Spleen (tissue), 11 donors: ENCODE measurements at regions not wholly inside any gene's neighbourhood (a gene's known extent, or its start where the extent isn't known, plus 50 kb on each side); places are given as distances from the start of the nearest gene placed in this dataset.
"Not testable (repeated sequence)": the region's sequence is repeated elsewhere in the genome, so short reads cannot be mapped to it uniquely, and the experiment has no call there.

ENCODE experiments used
- DNase-seq: peaks from one replicate; pipeline ENCODE4 v3.0.0-alpha.2; 2020
- H3K27ac ChIP-seq, 8 donors: fragments of 200-600 bp; sonication (generic) in 7 of 8; 1 replicate in 4 of 8; 2 replicates in 4 of 8; pipeline versions ENCODE4 v1.5.0 to v1.8.0; 2016 to 2021; ENCODE audit warnings: inconsistent platforms in 4 of 8, mild to moderate bottlenecking in 4 of 8, moderate library complexity in 1 of 8
- H3K27me3 ChIP-seq, 7 donors: fragments of 200-600 bp; sonication (generic) in 6 of 7; replicated peaks in 1 of 7; 1 replicate in 4 of 7; 2 replicates in 3 of 7; pipeline versions ENCODE4 v1.5.0 to v1.8.0; 2016 to 2021; ENCODE audit warnings: inconsistent platforms in 3 of 7, mild to moderate bottlenecking in 1 of 7
- H3K36me3 ChIP-seq, 6 donors: fragments of 200-600 bp; sonication (generic) in 5 of 6; 1 replicate in 4 of 6; 2 replicates in 2 of 6; pipeline versions ENCODE4 v1.5.0 to v1.8.0; 2016 to 2021; ENCODE audit warnings: inconsistent platforms in 2 of 6
- H3K4me1 ChIP-seq, 6 donors: fragments of 200-600 bp; sonication (generic) in 5 of 6; 1 replicate in 3 of 6; 2 replicates in 3 of 6; pipeline versions ENCODE4 v1.5.0 to v1.8.0; 2016 to 2021; ENCODE audit warnings: inconsistent platforms in 3 of 6
- H3K4me3 ChIP-seq, 8 donors: fragments of 200-600 bp; sonication (generic) in 7 of 8; 1 replicate in 4 of 8; 2 replicates in 4 of 8; pipeline versions ENCODE4 v1.5.0 to v1.8.0; 2016 to 2021; ENCODE audit warnings: inconsistent platforms in 4 of 8, mild to moderate bottlenecking in 4 of 8, moderate library complexity in 2 of 8
- H3K9me3 ChIP-seq, 8 donors: fragments of 200-600 bp; sonication (generic) in 7 of 8; 1 replicate in 4 of 8; 2 replicates in 4 of 8; pipeline versions ENCODE4 v1.5.0 to v1.8.0; 2016 to 2021; ENCODE audit warnings: inconsistent platforms in 4 of 8
- POLR2A ChIP-seq, 3 donors: fragments of 450-650 bp; IDR thresholded peaks; one replicate each; pipeline ENCODE4 v1.5.1; 2017; ENCODE audit warnings: antibody characterized with exemption in 3 of 3, mild to moderate bottlenecking in 1 of 3
- POLR2AphosphoS5 ChIP-seq, 3 donors: sonication (generic); formaldehyde crosslinking; IDR thresholded peaks; one replicate each; pipeline ENCODE4 v1.5.1; 2017; ENCODE audit warnings: antibody characterized with exemption in 3 of 3
- WGBS, 5 donors: extraction: QIAGEN DNeasy Blood & Tissue Kit in 3 of 5; methylation state at CpG; one replicate each; pipeline versions ENCODE4 v1.1.5 to v1.1.7; 2013 to 2018; 5-methylcytosine and 5-hydroxymethylcytosine counted together
- intact Hi-C: fragments of 100-400 bp; cut with DNase I; formaldehyde crosslinking; loops from one replicate; pipeline ENCODE4 v1.15.0; 2023; ENCODE audit warnings: low total_unique reads
- TF ChIP-seq, protein P1 (sequence below), 11 experiments: fragments of 200-600 bp in 7 of 11; fragments of 450-650 bp in 4 of 11; sonication (generic) in 4 of 11; IDR thresholded peaks in 8 of 11; conservative IDR thresholded peaks in 3 of 11; 1 replicate in 7 of 11; 2 replicates in 4 of 11; pipeline versions ENCODE4 v1.4.0 to v1.8.0; 2016 to 2021; ENCODE audit warnings: antibody characterized with exemption in 11 of 11, inconsistent platforms in 4 of 11, mild to moderate bottlenecking in 1 of 11
- donor health status: healthy with polysubstance abuse.
- donor health status: DM: no; HTN: no; CAD: no; lungs with moderate emphysema.
- donor health status: DM: no; HTN: no; CAD: no.
- donor health status: Bipolar disorder and iron deficiency.
- donor health status: healthy.
- donor health status: DM: no; HTN: no; CAD: no.
- donor health status: DM: yes; HTN: yes; CAD: no.

DNA sequence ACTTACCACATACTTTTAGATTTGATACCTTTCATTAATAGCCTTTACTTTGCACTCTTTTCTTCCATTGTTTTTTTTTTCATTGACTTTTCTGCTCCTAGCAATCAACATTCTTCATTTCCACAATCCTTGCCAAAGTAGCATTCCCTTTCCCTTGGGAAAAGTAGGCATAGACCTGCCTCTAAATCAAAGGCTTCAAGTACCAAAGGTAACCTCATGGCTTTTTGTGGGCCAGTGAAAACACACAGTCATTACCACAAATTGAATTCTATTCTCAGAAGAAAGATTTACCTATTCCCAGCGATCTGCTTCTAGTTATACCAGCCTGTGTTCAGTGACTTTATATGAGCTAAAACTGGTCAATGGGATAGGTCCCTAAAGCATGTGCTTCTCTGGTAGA, 109.2 kb downstream of the SOCS6 start:
- DNase-seq, result no peak
- WGBS, 5 donors, result 74 to 92% (median 79%) methylated on average over 1 of the region's 1 CpG
- Histone ChIP-seq H3K4me3 (no peak overlapping the region), H3K27ac (no peak overlapping the region), H3K9me3 (no peaks in the 10 kb centered on the region), H3K36me3 (no peaks in the 10 kb centered on the region), H3K4me1 (no peaks in the 10 kb centered on the region), H3K27me3 (no peaks in the 10 kb centered on the region)
- TF ChIP-seq POLR2A (IDR thresholded peaks at IDR 0.05) (no peak), POLR2AphosphoS5 (IDR thresholded peaks at IDR 0.05) (no peak)
- TF ChIP-seq, protein P1, sequence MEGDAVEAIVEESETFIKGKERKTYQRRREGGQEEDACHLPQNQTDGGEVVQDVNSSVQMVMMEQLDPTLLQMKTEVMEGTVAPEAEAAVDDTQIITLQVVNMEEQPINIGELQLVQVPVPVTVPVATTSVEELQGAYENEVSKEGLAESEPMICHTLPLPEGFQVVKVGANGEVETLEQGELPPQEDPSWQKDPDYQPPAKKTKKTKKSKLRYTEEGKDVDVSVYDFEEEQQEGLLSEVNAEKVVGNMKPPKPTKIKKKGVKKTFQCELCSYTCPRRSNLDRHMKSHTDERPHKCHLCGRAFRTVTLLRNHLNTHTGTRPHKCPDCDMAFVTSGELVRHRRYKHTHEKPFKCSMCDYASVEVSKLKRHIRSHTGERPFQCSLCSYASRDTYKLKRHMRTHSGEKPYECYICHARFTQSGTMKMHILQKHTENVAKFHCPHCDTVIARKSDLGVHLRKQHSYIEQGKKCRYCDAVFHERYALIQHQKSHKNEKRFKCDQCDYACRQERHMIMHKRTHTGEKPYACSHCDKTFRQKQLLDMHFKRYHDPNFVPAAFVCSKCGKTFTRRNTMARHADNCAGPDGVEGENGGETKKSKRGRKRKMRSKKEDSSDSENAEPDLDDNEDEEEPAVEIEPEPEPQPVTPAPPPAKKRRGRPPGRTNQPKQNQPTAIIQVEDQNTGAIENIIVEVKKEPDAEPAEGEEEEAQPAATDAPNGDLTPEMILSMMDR (IDR thresholded peaks at IDR 0.05 in 8 of 11, conservative IDR thresholded peaks at IDR 0.05 in 3 of 11), result no peak
- intact Hi-C loops, result no loop called here

DNA sequence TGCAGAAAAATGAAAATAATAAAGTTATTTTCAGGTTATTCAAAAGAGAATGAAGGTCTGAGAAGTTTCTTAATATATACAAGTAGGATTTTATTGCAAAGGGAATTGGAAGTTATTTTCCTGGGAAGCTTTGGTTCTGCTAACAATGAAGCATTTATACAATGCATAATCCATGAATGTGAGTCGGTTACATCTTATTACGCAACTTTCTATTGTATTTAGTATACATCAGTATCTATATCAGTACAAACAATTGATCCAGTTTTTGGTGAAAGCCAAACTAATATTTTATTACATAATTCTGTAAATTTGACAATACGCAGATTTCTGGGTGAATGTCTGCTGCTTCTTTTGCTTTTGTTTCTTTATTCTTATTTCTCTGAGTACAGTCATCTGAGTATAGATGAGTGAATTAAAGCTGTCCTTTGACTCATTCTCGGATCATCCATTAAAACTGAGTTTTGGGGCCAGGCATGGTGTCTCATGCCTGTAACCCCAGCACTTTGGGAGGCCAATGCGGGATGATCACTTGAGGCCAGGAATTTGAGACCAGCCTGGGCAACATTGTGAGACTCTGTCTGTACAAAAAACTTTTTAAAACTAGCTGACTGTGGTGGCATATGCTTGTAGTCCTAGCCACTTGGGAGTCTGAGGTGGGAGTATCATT, 108.5 kb downstream of the SOCS6 start:
- TF ChIP-seq, protein P1 (IDR thresholded peaks at IDR 0.05 in 8 of 11, conservative IDR thresholded peaks at IDR 0.05 in 3 of 11), result no peak
- TF ChIP-seq POLR2AphosphoS5 (IDR thresholded peaks at IDR 0.05) (no peak), POLR2A (IDR thresholded peaks at IDR 0.05) (no peak)
- 81 to 89% (median 87%) methylated on average over 5 of the region's 5 CpGs for WGBS, 5 donors
- no peaks in the 10 kb centered on the region for H3K36me3 ChIP-seq
- no peak for DNase-seq
- no peak overlapping the region for H3K4me3 ChIP-seq
- intact Hi-C loops, result no loop called here
- no peaks in the 10 kb centered on the region for H3K27me3 ChIP-seq
- no peaks in the 10 kb centered on the region for H3K4me1 ChIP-seq
- no peaks in the 10 kb centered on the region for H3K9me3 ChIP-seq
- no peak overlapping the region for H3K27ac ChIP-seq

DNA sequence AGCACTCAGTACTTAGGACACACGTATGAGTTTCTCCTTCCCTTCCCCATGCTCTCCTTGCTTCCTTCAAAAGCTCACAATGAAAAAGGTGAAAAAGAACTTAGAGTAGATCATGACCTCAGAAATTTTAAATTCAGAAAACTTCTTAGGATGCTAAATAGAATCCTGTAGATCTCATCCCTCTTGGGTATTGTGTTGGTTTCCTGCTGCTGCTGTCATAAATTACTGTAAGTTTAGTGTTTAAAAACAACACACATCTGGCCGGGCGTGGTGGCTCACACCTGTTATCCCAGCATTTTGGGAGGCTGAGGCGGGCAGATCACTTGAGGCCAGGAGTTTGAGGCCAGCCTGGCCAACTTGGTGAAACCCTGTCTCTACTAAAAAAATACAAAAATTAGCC, 106.9 kb downstream of the SOCS6 start:
- intact Hi-C loops, H3K27ac ChIP-seq, H3K36me3 ChIP-seq, H3K9me3 ChIP-seq, H3K4me3 ChIP-seq, H3K4me1 ChIP-seq, H3K27me3 ChIP-seq, DNase-seq: not testable (repeated sequence)
- WGBS, 5 donors, result 54 to 93% (median 76%) methylated on average over 4 of the region's 4 CpGs

DNA sequence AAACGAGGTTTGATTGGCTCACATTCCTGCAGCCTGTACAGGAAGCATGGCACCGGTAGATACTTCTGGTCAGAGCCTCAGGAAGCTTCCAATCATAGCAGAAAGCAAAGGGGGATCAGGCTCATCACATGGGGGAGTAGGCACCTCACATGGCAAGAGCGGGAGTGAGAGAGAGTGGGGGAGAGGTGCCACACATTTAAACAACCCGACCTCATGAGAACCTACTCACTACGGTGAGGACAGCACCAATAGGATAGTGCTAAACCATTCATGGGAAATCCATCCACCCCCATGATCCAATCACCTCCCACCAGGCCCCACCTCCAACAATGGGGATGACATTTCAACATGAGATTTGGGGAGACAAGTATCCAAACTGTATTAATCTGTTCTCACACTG, 105.8 kb downstream of the SOCS6 start:
- intact Hi-C loops, result no loop called here
- H3K4me3 ChIP-seq, result no peak overlapping the region
- no peaks in the 10 kb centered on the region for H3K36me3 ChIP-seq
- DNase-seq, result no peak
- H3K27ac ChIP-seq, result no peak overlapping the region
- no peaks in the 10 kb centered on the region for H3K9me3 ChIP-seq
- WGBS, 5 donors, result 78 to 95% (median 88%) methylated on average over 5 of the region's 5 CpGs
- no peaks in the 10 kb centered on the region for H3K27me3 ChIP-seq
- H3K4me1 ChIP-seq, result no peaks in the 10 kb centered on the region
- TF ChIP-seq POLR2A (IDR thresholded peaks at IDR 0.05) (no peak), POLR2AphosphoS5 (IDR thresholded peaks at IDR 0.05) (no peak)
- TF ChIP-seq, protein P1 (IDR thresholded peaks at IDR 0.05 in 8 of 11, conservative IDR thresholded peaks at IDR 0.05 in 3 of 11), result no peak
